NB4 (cell line): ENCODE measurements at regions not wholly inside any gene's neighbourhood (a gene's known extent, or its start where the extent isn't known, plus 50 kb on each side); places are given as distances from the start of the nearest gene placed in this dataset.

Source experiments
- DNase-seq: peaks from one replicate; pipeline ENCODE4 v3.0.0; 2010; ENCODE audit warnings: low read depth
- H3K4me3 ChIP-seq: one replicate; pipeline ENCODE4 v1.5.1; 2011; ENCODE audit warnings: mild to moderate bottlenecking, low read depth, low read length, moderate library complexity
- CTCF ChIP-seq: IDR thresholded peaks from one replicate; pipeline ENCODE4 v1.5.1; 2012; ENCODE audit warnings: low read depth, low read length
- MAX ChIP-seq: IDR thresholded peaks from 2 replicates; pipeline ENCODE4 v1.6.1; 2011; ENCODE audit warnings: low read depth, low read length
- MYC ChIP-seq: IDR thresholded peaks from 2 replicates; pipeline ENCODE4 v1.6.1; 2011; ENCODE audit warnings: low read depth, low read length
- POLR2A ChIP-seq: IDR thresholded peaks from 2 replicates; pipeline ENCODE4 v1.6.1; 2011; ENCODE audit warnings: mild to moderate bottlenecking; ENCODE audit not compliant: insufficient read length; ENCODE audit errors: extremely low read depth

- H3K4me3 ChIP-seq: no peak overlapping the region
- DNase-seq: no peak
- no peak for TF ChIP-seq MAX
- no peak for TF ChIP-seq CTCF
- no peak for TF ChIP-seq POLR2A
- TF ChIP-seq MYC: no peak
Observed at GRCh38 chr13:58879114-58879513, 1247.6 kb downstream of the PCDH17 start.

GRCh38 chr13:58882516-58882915 lies 1251.0 kb downstream of the PCDH17 start:
- DNase-seq: no peak

GRCh38 chr13:58883405-58883804 lies 1251.9 kb downstream of the PCDH17 start:
- no peak overlapping the region for H3K4me3 ChIP-seq
- TF ChIP-seq MAX: no peak
- no peak for TF ChIP-seq POLR2A
- no peak for DNase-seq

More at GRCh38 chr13:58882516-58882915, 1251.0 kb downstream of the PCDH17 start:
- no peak for TF ChIP-seq MAX
- TF ChIP-seq POLR2A: no peak
- TF ChIP-seq CTCF: no peak
- no peak for TF ChIP-seq MYC
- no peak overlapping the region for H3K4me3 ChIP-seq

GRCh38 chr13:58884353-58885209 lies 1253.0 kb downstream of the PCDH17 start:
- no peak for DNase-seq
- no peak overlapping the region for H3K4me3 ChIP-seq
- no peak for TF ChIP-seq POLR2A

- TF ChIP-seq MAX: no peak
- no peak for TF ChIP-seq POLR2A
- no peak for TF ChIP-seq CTCF
- TF ChIP-seq MYC: no peak
- DNase-seq: no peak
- no peak overlapping the region for H3K4me3 ChIP-seq
Observed at GRCh38 chr13:58889474-58889873, 1257.9 kb downstream of the PCDH17 start.

- H3K4me3 ChIP-seq: no peak overlapping the region
- DNase-seq: no peak
- TF ChIP-seq MAX (no peak), MYC (no peak), CTCF (no peak), POLR2A (no peak)
Observed at GRCh38 chr13:58893396-58893795, 1261.9 kb downstream of the PCDH17 start.
